Panc1 (cell line): ENCODE measurements at regions not wholly inside any gene's neighbourhood (a gene's known extent, or its start where the extent isn't known, plus 50 kb on each side); places are given as distances from the start of the nearest gene placed in this dataset.

Experiments used
- ATAC-seq: fragments of 200-7000 bp; cut with Tn5 transposase; 2 replicates; pipeline ENCODE4 v1.9.1; 2020; ENCODE audit warnings: mild to moderate bottlenecking, moderate library complexity
- BruUV-seq: library from RNA; stranded (reverse); fragments of 400-500 nt; replicated peaks from 2 replicates; lab custom pipeline; 2021; lab: Mats Ljungman, UMichigan
- CTCF ChIA-PET: fragments of 300-600 bp; sonication (Branson Sonifier 250); formaldehyde crosslinking; loops from one replicate; lab custom pipeline; 2022; ENCODE audit warnings: antibody characterized with exemption; lab: Charles Lee
- POLR2A ChIA-PET: fragments of 300-600 bp; sonication (Branson Sonifier 250); formaldehyde crosslinking; loops from one replicate; lab custom pipeline; 2022; ENCODE audit warnings: antibody characterized with exemption; lab: Charles Lee
- DNase-seq: peaks from one replicate; pipeline ENCODE4 v3.0.0-alpha.2; 2010; ENCODE audit warnings: low read depth, low spot score
- H3K27ac ChIP-seq: 2 replicates; pipeline ENCODE4 v1.5.1; 2011; ENCODE audit warnings: mild to moderate bottlenecking, low read length, inconsistent platforms
- H3K27me3 ChIP-seq: fragments of 200-500 bp; sonication (Bioruptor generic); 2 replicates; pipeline ENCODE4 v1.6.0; 2014; ENCODE audit warnings: low read length, inconsistent platforms; ENCODE audit not compliant: control insufficient read depth, insufficient read depth
- H3K36me3 ChIP-seq: fragments of 200-500 bp; sonication (Bioruptor generic); 2 replicates; pipeline ENCODE4 v1.5.1; 2014; ENCODE audit warnings: inconsistent platforms, mild to moderate bottlenecking, low read length, moderate library complexity; ENCODE audit not compliant: control insufficient read depth, insufficient read depth
- H3K4me1 ChIP-seq: 2 replicates; pipeline ENCODE4 v1.5.1; 2011; ENCODE audit warnings: inconsistent platforms, mild to moderate bottlenecking, low read length, moderate library complexity; ENCODE audit not compliant: control insufficient read depth, insufficient read depth
- H3K4me3 ChIP-seq, 2 experiments: 2 replicates each; pipeline ENCODE4 v1.5.1; 2011 to 2012; ENCODE audit warnings: low read depth in 2 of 2, low read length in 2 of 2, mild to moderate bottlenecking in 2 of 2, inconsistent platforms in 1 of 2, moderate library complexity in 1 of 2
- H3K9me3 ChIP-seq: fragments of 200-500 bp; sonication (Bioruptor generic); 2 replicates; pipeline ENCODE4 v1.5.1; 2014; ENCODE audit warnings: low read depth, mild to moderate bottlenecking, inconsistent platforms, low read length, moderate library complexity; ENCODE audit not compliant: control insufficient read depth, insufficient read depth
- POLR2AphosphoS5 ChIP-seq: IDR thresholded peaks from 2 replicates; pipeline ENCODE4 v1.6.1; 2012; ENCODE audit warnings: mild to moderate bottlenecking, low read depth, low read length, moderate library complexity
- SIN3A ChIP-seq: IDR thresholded peaks from 2 replicates; pipeline ENCODE4 v1.6.1; 2012; ENCODE audit warnings: low read depth, mild to moderate bottlenecking, low read length, moderate library complexity, borderline replicate concordance; ENCODE audit not compliant: insufficient read depth
- TCF7L2 ChIP-seq: IDR thresholded peaks from 2 replicates; pipeline ENCODE4 v1.6.1; 2011; ENCODE audit warnings: mild to moderate bottlenecking, low read depth, low read length, inconsistent platforms
- in situ Hi-C: cut with HindIII; loops from 2 replicates; pipeline ENCODE4 v1.10.0; 2016; ENCODE audit warnings: low sequenced_read_pairs, low pct_unique_long_range_greater_than_20kb
- intact Hi-C: fragments of 100-400 bp; cut with micrococcal nuclease; formaldehyde crosslinking; loops from one replicate; pipeline ENCODE4 v1.10.0; 2022; ENCODE audit not compliant: unreplicated experiment
- TF ChIP-seq, protein P1 (sequence below), 2 experiments: IDR thresholded peaks; 2 replicates each; pipeline ENCODE4 v1.6.1; 2011 to 2012; ENCODE audit warnings: low read depth in 2 of 2, control low read depth in 1 of 2, low read length in 1 of 2, mild to moderate bottlenecking in 1 of 2, moderate library complexity in 1 of 2; ENCODE audit not compliant: insufficient read depth in 1 of 2
- TF ChIP-seq, protein P2 (sequence below): fragments of 450-650 bp; IDR thresholded peaks from 2 replicates; pipeline ENCODE4 v1.5.1; 2017; ENCODE audit warnings: mild to moderate bottlenecking

DNA sequence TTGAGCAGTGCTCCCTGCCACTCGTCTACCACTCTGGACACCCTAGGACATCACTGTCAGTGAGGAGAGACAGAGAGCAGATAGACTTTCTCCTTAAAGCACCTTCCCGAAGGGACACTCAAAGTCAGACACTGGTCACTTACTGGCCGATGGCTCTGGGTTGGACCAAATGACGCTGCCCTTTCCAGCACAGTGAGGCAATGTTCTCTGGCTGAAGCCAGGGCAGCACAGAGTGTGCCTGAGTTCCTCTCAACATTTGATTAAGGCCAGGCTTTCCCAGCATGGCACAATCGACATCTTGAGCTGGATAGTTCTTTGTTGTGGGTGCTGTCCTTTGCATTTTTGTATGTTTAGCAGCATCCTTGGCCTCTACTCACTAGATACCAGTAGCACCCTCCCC lies 206.2 kb downstream of the CSNK2A3 start:
- ChIA-PET CTCF (no interaction called here), POLR2A (no interaction called here)
- Histone ChIP-seq H3K36me3 (no peaks in the 10 kb centered on the region), H3K27me3 (no peaks in the 10 kb centered on the region), H3K27ac (no peak overlapping the region), H3K9me3 (no peaks in the 10 kb centered on the region), H3K4me3 (no peak overlapping the region), H3K4me1 (no peaks in the 10 kb centered on the region)
- intact Hi-C loops, result no loop called here
- ATAC-seq, result no peak
- DNase-seq, result no peak
- in situ Hi-C loops, result no loop called here
- BruUV-seq, result no TSS peak
- TF ChIP-seq, protein P1, sequence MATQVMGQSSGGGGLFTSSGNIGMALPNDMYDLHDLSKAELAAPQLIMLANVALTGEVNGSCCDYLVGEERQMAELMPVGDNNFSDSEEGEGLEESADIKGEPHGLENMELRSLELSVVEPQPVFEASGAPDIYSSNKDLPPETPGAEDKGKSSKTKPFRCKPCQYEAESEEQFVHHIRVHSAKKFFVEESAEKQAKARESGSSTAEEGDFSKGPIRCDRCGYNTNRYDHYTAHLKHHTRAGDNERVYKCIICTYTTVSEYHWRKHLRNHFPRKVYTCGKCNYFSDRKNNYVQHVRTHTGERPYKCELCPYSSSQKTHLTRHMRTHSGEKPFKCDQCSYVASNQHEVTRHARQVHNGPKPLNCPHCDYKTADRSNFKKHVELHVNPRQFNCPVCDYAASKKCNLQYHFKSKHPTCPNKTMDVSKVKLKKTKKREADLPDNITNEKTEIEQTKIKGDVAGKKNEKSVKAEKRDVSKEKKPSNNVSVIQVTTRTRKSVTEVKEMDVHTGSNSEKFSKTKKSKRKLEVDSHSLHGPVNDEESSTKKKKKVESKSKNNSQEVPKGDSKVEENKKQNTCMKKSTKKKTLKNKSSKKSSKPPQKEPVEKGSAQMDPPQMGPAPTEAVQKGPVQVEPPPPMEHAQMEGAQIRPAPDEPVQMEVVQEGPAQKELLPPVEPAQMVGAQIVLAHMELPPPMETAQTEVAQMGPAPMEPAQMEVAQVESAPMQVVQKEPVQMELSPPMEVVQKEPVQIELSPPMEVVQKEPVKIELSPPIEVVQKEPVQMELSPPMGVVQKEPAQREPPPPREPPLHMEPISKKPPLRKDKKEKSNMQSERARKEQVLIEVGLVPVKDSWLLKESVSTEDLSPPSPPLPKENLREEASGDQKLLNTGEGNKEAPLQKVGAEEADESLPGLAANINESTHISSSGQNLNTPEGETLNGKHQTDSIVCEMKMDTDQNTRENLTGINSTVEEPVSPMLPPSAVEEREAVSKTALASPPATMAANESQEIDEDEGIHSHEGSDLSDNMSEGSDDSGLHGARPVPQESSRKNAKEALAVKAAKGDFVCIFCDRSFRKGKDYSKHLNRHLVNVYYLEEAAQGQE (IDR thresholded peaks at IDR 0.05; ENCODE audit: insufficient read depth in 1 of 2, low read depth in 2 of 2, low read length in 1 of 2), result no peak
- no peak for TF ChIP-seq SIN3A
- TF ChIP-seq POLR2AphosphoS5, result no peak
- TF ChIP-seq, protein P2, sequence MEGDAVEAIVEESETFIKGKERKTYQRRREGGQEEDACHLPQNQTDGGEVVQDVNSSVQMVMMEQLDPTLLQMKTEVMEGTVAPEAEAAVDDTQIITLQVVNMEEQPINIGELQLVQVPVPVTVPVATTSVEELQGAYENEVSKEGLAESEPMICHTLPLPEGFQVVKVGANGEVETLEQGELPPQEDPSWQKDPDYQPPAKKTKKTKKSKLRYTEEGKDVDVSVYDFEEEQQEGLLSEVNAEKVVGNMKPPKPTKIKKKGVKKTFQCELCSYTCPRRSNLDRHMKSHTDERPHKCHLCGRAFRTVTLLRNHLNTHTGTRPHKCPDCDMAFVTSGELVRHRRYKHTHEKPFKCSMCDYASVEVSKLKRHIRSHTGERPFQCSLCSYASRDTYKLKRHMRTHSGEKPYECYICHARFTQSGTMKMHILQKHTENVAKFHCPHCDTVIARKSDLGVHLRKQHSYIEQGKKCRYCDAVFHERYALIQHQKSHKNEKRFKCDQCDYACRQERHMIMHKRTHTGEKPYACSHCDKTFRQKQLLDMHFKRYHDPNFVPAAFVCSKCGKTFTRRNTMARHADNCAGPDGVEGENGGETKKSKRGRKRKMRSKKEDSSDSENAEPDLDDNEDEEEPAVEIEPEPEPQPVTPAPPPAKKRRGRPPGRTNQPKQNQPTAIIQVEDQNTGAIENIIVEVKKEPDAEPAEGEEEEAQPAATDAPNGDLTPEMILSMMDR, result no peak
- no peak for TF ChIP-seq TCF7L2

DNA sequence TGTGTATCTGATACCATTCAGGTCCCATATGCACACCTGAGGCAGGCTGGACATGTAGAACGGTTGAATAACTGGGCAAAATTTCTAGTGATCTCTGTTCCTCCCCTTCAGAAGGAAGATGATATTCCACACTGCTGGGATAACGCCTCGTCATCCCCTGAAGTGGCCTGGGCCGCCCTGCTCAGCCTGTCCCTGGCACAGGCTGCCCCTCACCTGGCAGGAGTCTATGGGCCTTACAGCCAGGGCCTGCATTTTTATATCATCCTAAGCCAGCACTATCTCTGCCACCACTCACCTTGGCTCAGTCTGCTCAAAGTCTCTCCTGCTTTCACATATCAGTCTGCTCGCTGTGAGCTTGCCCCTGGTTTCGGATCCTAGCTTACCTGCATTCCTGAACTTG lies 209.2 kb downstream of the CSNK2A3 start:
- POLR2A ChIA-PET, result no interaction called here
- Histone ChIP-seq H3K36me3 (no peaks in the 10 kb centered on the region), H3K9me3 (no peaks in the 10 kb centered on the region), H3K27ac (no peak overlapping the region), H3K27me3 (no peaks in the 10 kb centered on the region), H3K4me3 (no peak overlapping the region), H3K4me1 (no peaks in the 10 kb centered on the region)
- intact Hi-C loops, result no loop called here
- no peak for TF ChIP-seq SIN3A
- TF ChIP-seq, protein P1 (IDR thresholded peaks at IDR 0.05; ENCODE audit: insufficient read depth in 1 of 2, low read depth in 2 of 2, low read length in 1 of 2), result no peak
- TF ChIP-seq POLR2AphosphoS5, result no peak
- TF ChIP-seq, protein P2, result no peak
- TF ChIP-seq TCF7L2, result no peak
- no TSS peak for BruUV-seq
- DNase-seq (no peak), ATAC-seq (no peak; the same call in 1 of the 2 replicates)
- CTCF ChIA-PET, result interaction anchor here (0.6 kb wide), 1 partner anchor 32 kb away, joined by 4 read pairs; no protein-coding TSS in a partner anchor
- in situ Hi-C loops, result no loop called here
